IMR-90 (cell line): ENCODE measurements at regions not wholly inside any gene's neighbourhood (a gene's known extent, or its start where the extent isn't known, plus 50 kb on each side); places are given as distances from the start of the nearest gene placed in this dataset.

Experiments
- ATAC-seq: fragments of 200-7000 bp; cut with Tn5 transposase; 2 replicates; pipeline ENCODE4 v1.9.1; 2020; ENCODE audit warnings: low read depth, mild to moderate bottlenecking, moderate library complexity
- BruUV-seq: library from RNA; stranded (reverse); fragments of 400-500 nt; replicated peaks from 2 replicates; lab custom pipeline; 2021; lab: Mats Ljungman, UMichigan
- CTCF ChIA-PET: fragments of 300-600 bp; formaldehyde crosslinking; extraction: SDS; loops from one replicate; lab custom pipeline; 2021; ENCODE audit warnings: antibody characterized with exemption; lab: Yijun Ruan, JAX
- POLR2A ChIA-PET: fragments of 300-600 bp; sonication (Branson Sonifier 250); formaldehyde crosslinking; loops from one replicate; lab custom pipeline; 2022; ENCODE audit warnings: antibody characterized with exemption; ENCODE audit not compliant: unreplicated experiment; lab: Charles Lee
- DNase-seq: peaks from one replicate; pipeline ENCODE4 v3.0.0; 2013
- H2AFZ ChIP-seq: replicated peaks from 2 replicates; pipeline ENCODE3; 2013; ENCODE audit warnings: low read length, mild to moderate bottlenecking; ENCODE audit not compliant: poor library complexity
- H2AK5ac ChIP-seq: 2 replicates; pipeline ENCODE4 v1.6.1; 2013; ENCODE audit warnings: low read depth, low read length, inconsistent platforms
- H2AK9ac ChIP-seq: replicated peaks from 2 replicates; pipeline ENCODE3; 2013; ENCODE audit warnings: mild to moderate bottlenecking, low read depth, low read length, moderate library complexity; ENCODE audit not compliant: poor library complexity
- H2BK120ac ChIP-seq: 2 replicates; pipeline ENCODE4 v1.6.1; 2013; ENCODE audit warnings: low read depth, low read length, inconsistent platforms
- H2BK15ac ChIP-seq: 3 replicates; pipeline ENCODE4 v1.6.1; 2013; ENCODE audit warnings: low read depth, low read length, inconsistent platforms
- H2BK20ac ChIP-seq: 2 replicates; pipeline ENCODE4 v1.6.1; 2013; ENCODE audit warnings: low read depth, mild to moderate bottlenecking, inconsistent platforms, low read length, moderate library complexity
- H2BK5ac ChIP-seq: 2 replicates; pipeline ENCODE4 v1.6.1; 2013; ENCODE audit warnings: mild to moderate bottlenecking, low read depth, low read length, inconsistent platforms; ENCODE audit not compliant: poor library complexity, severe bottlenecking
- H3K14ac ChIP-seq: replicated peaks from 2 replicates; pipeline ENCODE4 v1.6.1; 2013; ENCODE audit warnings: low read depth, low read length, inconsistent platforms
- H3K18ac ChIP-seq: 2 replicates; pipeline ENCODE4 v1.6.1; 2013; ENCODE audit warnings: low read depth, low read length, control low read depth
- H3K23ac ChIP-seq: 2 replicates; pipeline ENCODE4 v1.6.1; 2013; ENCODE audit warnings: low read depth, low read length, inconsistent platforms
- H3K27ac ChIP-seq: 2 replicates; pipeline ENCODE4 v1.5.1; 2013; ENCODE audit warnings: mild to moderate bottlenecking, control low read depth, low read length; ENCODE audit not compliant: insufficient read depth
- H3K27me3 ChIP-seq: 2 replicates; pipeline ENCODE4 v1.6.1; 2013; ENCODE audit warnings: low read length; ENCODE audit not compliant: control insufficient read depth, insufficient read depth
- H3K36me3 ChIP-seq: 2 replicates; pipeline ENCODE4 v1.6.1; 2013; ENCODE audit warnings: low read length, mixed read lengths; ENCODE audit not compliant: control insufficient read depth, insufficient read depth
- H3K4ac ChIP-seq: 2 replicates; pipeline ENCODE4 v1.6.1; 2013; ENCODE audit warnings: low read depth, low read length, inconsistent platforms
- H3K4me1 ChIP-seq: 2 replicates; pipeline ENCODE4 v1.6.1; 2013; ENCODE audit warnings: low read length, mixed read lengths; ENCODE audit not compliant: control insufficient read depth, insufficient read depth
- H3K4me2 ChIP-seq: 2 replicates; pipeline ENCODE4 v1.6.1; 2013; ENCODE audit warnings: low read depth, mild to moderate bottlenecking, control low read depth, low read length, moderate library complexity
- H3K4me3 ChIP-seq: 2 replicates; pipeline ENCODE4 v1.5.1; 2013; ENCODE audit warnings: low read depth, mild to moderate bottlenecking, control low read depth, low read length, moderate library complexity; ENCODE audit not compliant: insufficient read depth
- H3K56ac ChIP-seq: 2 replicates; pipeline ENCODE4 v1.6.1; 2013; ENCODE audit warnings: low read length, inconsistent platforms; ENCODE audit not compliant: insufficient read depth; ENCODE audit errors: extremely low read depth
- H3K79me1 ChIP-seq, 2 experiments: 2 replicates each; pipeline ENCODE4 v1.6.1; 2013; ENCODE audit warnings: low read length in 2 of 2, inconsistent platforms in 1 of 2, low read depth in 1 of 2
- H3K9ac ChIP-seq: 2 replicates; pipeline ENCODE4 v1.6.1; 2013; ENCODE audit warnings: low read depth, low read length, control low read depth
- H3K9me1 ChIP-seq: 2 replicates; pipeline ENCODE4 v1.6.1; 2013; ENCODE audit warnings: low read length, inconsistent platforms; ENCODE audit not compliant: insufficient read depth
- H3K9me3 ChIP-seq: 2 replicates; pipeline ENCODE4 v1.6.1; 2013; ENCODE audit warnings: low read length; ENCODE audit not compliant: control insufficient read depth, insufficient read depth
- H4K20me1 ChIP-seq: 2 replicates; pipeline ENCODE4 v1.6.1; 2013; ENCODE audit warnings: low read length, inconsistent platforms; ENCODE audit not compliant: insufficient read depth
- H4K5ac ChIP-seq: 2 replicates; pipeline ENCODE4 v1.6.1; 2013; ENCODE audit warnings: mild to moderate bottlenecking, low read depth, low read length, control low read depth
- H4K8ac ChIP-seq, 2 experiments: 2 replicates each; pipeline ENCODE4 v1.6.1; 2013; ENCODE audit warnings: low read depth in 2 of 2, low read length in 2 of 2, control low read depth in 1 of 2, inconsistent platforms in 1 of 2
- H4K91ac ChIP-seq: 2 replicates; pipeline ENCODE4 v1.6.1; 2013; ENCODE audit warnings: low read depth, low read length, inconsistent platforms; ENCODE audit not compliant: insufficient read depth
- RCOR1 ChIP-seq: IDR thresholded peaks from 2 replicates; pipeline ENCODE4 v1.6.1; 2012; ENCODE audit warnings: mild to moderate bottlenecking, low read length, improper control_type of control experiment; ENCODE audit not compliant: insufficient replicate concordance
- SMC3 ChIP-seq: fragments of 150-350 bp; IDR thresholded peaks from 2 replicates; pipeline ENCODE4 v1.6.1; 2016; ENCODE audit warnings: low read depth, mild to moderate bottlenecking, antibody characterized with exemption, low read length, moderate library complexity
- WGBS, 2 experiments: methylation state at CpG; one replicate each; pipeline versions ENCODE4 v1.1.5 to v1.1.7; 2013; ENCODE audit warnings: missing lambda C conversion rate in 2 of 2; ENCODE audit not compliant: insufficient read length in 1 of 2; ENCODE audit errors: extremely low coverage in 2 of 2; 5-methylcytosine and 5-hydroxymethylcytosine counted together
- dilution Hi-C: fragments of 300-500 bp; cut with HindIII; formaldehyde crosslinking; loops from one replicate; pipeline ENCODE4 v1.14.3; 2018; ENCODE audit warnings: low sequenced_read_pairs; ENCODE audit not compliant: unreplicated experiment
- in situ Hi-C: fragments of 300-500 bp; cut with MboI; formaldehyde crosslinking; loops from 3 replicates; pipeline ENCODE4 v1.14.3; 2019; ENCODE audit warnings: low sequenced_read_pairs, inconsistent platforms, mixed read lengths
- intact Hi-C: fragments of 100-400 bp; cut with micrococcal nuclease; formaldehyde crosslinking; loops from 2 replicates; pipeline ENCODE4 v1.10.0; 2022

DNA sequence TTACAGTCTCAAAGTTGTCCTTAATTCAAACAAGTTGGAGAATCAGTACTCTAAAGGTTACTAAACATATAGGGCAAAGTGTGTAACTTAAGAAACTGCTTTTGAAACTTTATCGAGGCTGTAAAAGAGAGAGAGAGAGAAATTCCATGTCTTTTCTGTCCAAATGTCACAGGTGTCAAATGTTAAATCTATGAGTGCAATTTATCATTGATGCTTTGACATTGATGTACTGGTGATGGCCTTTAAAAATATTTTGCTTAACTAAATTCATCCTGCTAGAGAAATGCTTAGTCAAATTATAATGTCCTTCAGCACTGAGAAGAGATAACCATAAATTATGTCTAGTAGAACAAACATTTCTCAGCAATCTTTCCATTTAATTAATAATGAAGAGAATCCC is 1602.1 kb upstream of the TMEFF2 start:
- Histone ChIP-seq H4K91ac (no peak overlapping the region), H3K79me1 (no peaks in the 10 kb centered on the region), H2AK5ac (no peak overlapping the region), H3K4me1 (no peaks in the 10 kb centered on the region), H4K8ac (no peak overlapping the region), H2AFZ (no peak overlapping the region), H3K56ac (no peak overlapping the region), H2BK120ac (no peak overlapping the region), H3K27ac (no peak overlapping the region), H3K23ac (no peak overlapping the region), H3K4ac (no peak overlapping the region), H4K20me1 (no peaks in the 10 kb centered on the region), H3K27me3 (no peaks in the 10 kb centered on the region), H4K5ac (no peak overlapping the region), H3K4me3 (no peak overlapping the region), H3K18ac (no peak overlapping the region), H2BK15ac (no peak overlapping the region), H3K36me3 (no peaks in the 10 kb centered on the region), H2BK5ac (no peak overlapping the region), H3K14ac (no peak overlapping the region), H3K9ac (no peak overlapping the region), H2BK20ac (no peak overlapping the region), H2AK9ac (no peak overlapping the region), H3K9me1 (no peaks in the 10 kb centered on the region), H3K4me2 (no peak overlapping the region), H3K9me3 (peaks cover 2% of the 10 kb centered on the region)
- no peak for TF ChIP-seq RCOR1
- TF ChIP-seq SMC3, result no peak
- DNase-seq (no peak), ATAC-seq (no peak)
- BruUV-seq, result no TSS peak
- CTCF ChIA-PET, result no interaction called here
- in situ Hi-C loops, result no loop called here
- dilution Hi-C loops, result no loop called here
- intact Hi-C loops, result no loop called here
- no CpG with 5 or more reads among the region's 1 CpG for WGBS, 2 experiments
- POLR2A ChIA-PET, result no interaction called here
